Endothelial cell of umbilical vein (primary cell): ENCODE measurements at regions not wholly inside any gene's neighbourhood (a gene's known extent, or its start where the extent isn't known, plus 50 kb on each side); places are given as distances from the start of the nearest gene placed in this dataset.

Experiments
- BruUV-seq: library from RNA; stranded (reverse); fragments of 400-500 nt; replicated peaks from 2 replicates; lab custom pipeline; 2021; lab: Mats Ljungman, UMichigan
- CTCF ChIA-PET: fragments of 300-600, 350-600 bp; sonication (Branson Sonifier 250); formaldehyde crosslinking; loops from one replicate; lab custom pipeline; 2021; ENCODE audit warnings: antibody characterized with exemption, inconsistent platforms; lab: Charles Lee
- POLR2A ChIA-PET: fragments of 300-600, 350-600 bp; sonication (Branson Sonifier 250); formaldehyde crosslinking; loops from one replicate; lab custom pipeline; 2021; ENCODE audit warnings: antibody characterized with exemption, inconsistent platforms; lab: Charles Lee
- DNase-seq: peaks from one replicate; pipeline ENCODE4 v3.0.0-alpha.2; 2011; ENCODE audit warnings: low read depth, low spot score
- FAIRE-seq: peaks from 2 replicates; lab custom pipeline; 2011; peaks lifted over from hg19 to GRCh38; lab: Jason Lieb, UNC
- H2AFZ ChIP-seq: 2 replicates; pipeline ENCODE4 v1.6.0; 2012; ENCODE audit warnings: low read depth, low read length, control low read depth, inconsistent platforms
- H3K27ac ChIP-seq: 2 replicates; pipeline ENCODE4 v1.5.1; 2011; ENCODE audit warnings: low read depth, mild to moderate bottlenecking, control low read depth, low read length, moderate library complexity; ENCODE audit not compliant: insufficient read depth
- H3K27me3 ChIP-seq, 2 experiments: 2 replicates each; pipeline versions ENCODE4 v1.6.0 to v1.6.1; 2011; ENCODE audit warnings: low read length in 2 of 2, mixed read lengths in 1 of 2; ENCODE audit not compliant: control insufficient read depth in 2 of 2, insufficient read depth in 2 of 2
- H3K36me3 ChIP-seq, 2 experiments: 2 replicates in 1 of 2; 3 replicates in 1 of 2; pipeline ENCODE4 v1.5.1; 2011; ENCODE audit warnings: low read length in 2 of 2, mild to moderate bottlenecking in 1 of 2, moderate library complexity in 1 of 2; ENCODE audit not compliant: control insufficient read depth in 2 of 2, insufficient read depth in 2 of 2; ENCODE audit errors: extremely low read depth in 1 of 2
- H3K4me1 ChIP-seq: 3 replicates; pipeline ENCODE4 v1.5.1; 2011; ENCODE audit warnings: mild to moderate bottlenecking, low read length; ENCODE audit not compliant: control insufficient read depth, insufficient read depth; ENCODE audit errors: extremely low read depth
- H3K4me2 ChIP-seq: 2 replicates; pipeline ENCODE4 v1.6.1; 2011; ENCODE audit warnings: low read length, control low read depth, mixed read lengths; ENCODE audit not compliant: insufficient read depth
- H3K4me3 ChIP-seq, 3 experiments: fragments of 200-600 bp in 1 of 3; sonication (generic), shearing (Covaris generic) in 1 of 3; replicated peaks in 1 of 3; 2 replicates each; pipeline ENCODE4 v1.5.1; 2011 to 2016; ENCODE audit warnings: control low read depth in 3 of 3, low read length in 3 of 3, mild to moderate bottlenecking in 2 of 3, inconsistent platforms in 1 of 3, low read depth in 1 of 3, moderate library complexity in 1 of 3; ENCODE audit not compliant: insufficient read depth in 1 of 3
- H3K79me2 ChIP-seq: 2 replicates; pipeline ENCODE4 v1.6.0; 2012; ENCODE audit warnings: low read length, inconsistent platforms; ENCODE audit not compliant: control insufficient read depth, insufficient read depth
- H3K9ac ChIP-seq: replicated peaks from 2 replicates; pipeline ENCODE3; 2011; ENCODE audit warnings: low read length, control low read depth; ENCODE audit not compliant: insufficient read depth; ENCODE audit errors: extremely low read depth
- H3K9me1 ChIP-seq: replicated peaks from 3 replicates; pipeline ENCODE4 v1.6.0; 2011; ENCODE audit warnings: mild to moderate bottlenecking, low read length; ENCODE audit not compliant: control insufficient read depth, insufficient read depth; ENCODE audit errors: extremely low read depth
- H3K9me3 ChIP-seq: replicated peaks from 2 replicates; pipeline ENCODE4 v1.5.1; 2012; ENCODE audit warnings: low read length, inconsistent platforms; ENCODE audit not compliant: control insufficient read depth, insufficient read depth
- H4K20me1 ChIP-seq: replicated peaks from 2 replicates; pipeline ENCODE3; 2011; ENCODE audit warnings: mild to moderate bottlenecking, low read length; ENCODE audit not compliant: control insufficient read depth, insufficient read depth; ENCODE audit errors: extremely low read depth
- EZH2 ChIP-seq: IDR thresholded peaks from 2 replicates; pipeline ENCODE4 v1.6.1; 2012; ENCODE audit warnings: borderline replicate concordance, low read depth, mild to moderate bottlenecking, moderate library complexity, low read length, inconsistent platforms; ENCODE audit not compliant: severe bottlenecking
- FOS ChIP-seq: IDR thresholded peaks from 2 replicates; pipeline ENCODE4 v1.6.1; 2011; ENCODE audit warnings: mild to moderate bottlenecking, low read length, moderate library complexity, borderline replicate concordance; ENCODE audit not compliant: insufficient read depth
- GATA2 ChIP-seq: IDR thresholded peaks from 2 replicates; pipeline ENCODE4 v1.7.0; 2011; ENCODE audit warnings: low read depth, mild to moderate bottlenecking, moderate library complexity, mixed read lengths, low read length; ENCODE audit not compliant: insufficient read length, insufficient read depth
- JUN ChIP-seq: IDR thresholded peaks from 2 replicates; pipeline ENCODE4 v1.6.1; 2011; ENCODE audit warnings: borderline replicate concordance, low read depth; ENCODE audit not compliant: insufficient read length, insufficient read depth
- MYC ChIP-seq: IDR thresholded peaks from one replicate; pipeline ENCODE4 v1.6.1; 2011; ENCODE audit warnings: mild to moderate bottlenecking, low read depth, low read length
- POLR2A ChIP-seq: IDR thresholded peaks from 2 replicates; pipeline ENCODE4 v1.6.1; 2012; ENCODE audit warnings: low read depth, mild to moderate bottlenecking, control low read depth, low read length
- POLR2AphosphoS5 ChIP-seq: IDR thresholded peaks from 2 replicates; pipeline ENCODE4 v1.6.1; 2012; ENCODE audit warnings: low read depth, mild to moderate bottlenecking, control low read depth, low read length, moderate library complexity; ENCODE audit not compliant: insufficient read depth
- dilution Hi-C: fragments of 300-500 bp; cut with MboI; formaldehyde crosslinking; loops from one replicate; pipeline ENCODE4 v1.15.0; 2019; ENCODE audit warnings: low sequenced_read_pairs; ENCODE audit not compliant: extremely low pct_ligation_motif_present
- intact Hi-C: fragments of 100-400 bp; cut with micrococcal nuclease; formaldehyde crosslinking; loops from one replicate; pipeline ENCODE4 v1.10.0; 2022
- TF ChIP-seq, protein P1 (sequence below), 2 donors: IDR thresholded peaks; 1 replicate in 1 of 2; 2 replicates in 1 of 2; pipeline ENCODE4 v1.5.1; 2011; ENCODE audit warnings: low read length in 2 of 2, mild to moderate bottlenecking in 2 of 2, moderate library complexity in 2 of 2, control low read depth in 1 of 2, inconsistent platforms in 1 of 2, low read depth in 1 of 2; ENCODE audit not compliant: insufficient read depth in 1 of 2; ENCODE audit errors: extremely low read depth in 1 of 2

DNA sequence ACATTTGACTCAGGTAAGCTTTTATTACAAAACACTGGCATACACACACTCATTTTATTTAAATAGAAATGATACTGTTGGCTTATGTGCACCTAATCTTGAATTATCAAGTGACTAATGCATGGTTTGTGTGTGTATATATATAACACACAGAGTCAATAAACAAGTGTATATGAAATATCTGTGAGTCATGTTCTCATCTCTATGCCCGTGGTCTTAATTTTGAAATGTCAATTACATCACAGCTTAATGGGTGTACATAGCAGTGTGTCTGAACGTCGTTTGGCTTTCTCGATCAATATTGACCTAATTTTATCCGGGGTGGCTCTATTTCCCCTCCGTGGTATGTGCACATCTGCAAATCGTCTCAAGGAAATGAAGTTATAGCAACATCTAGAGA, 104.0 kb upstream of the ZFP64 start:
- Histone ChIP-seq H3K4me3 (no peak overlapping the region), H4K20me1 (no peaks in the 10 kb centered on the region), H3K27me3 (no peaks in the 10 kb centered on the region), H3K27ac (no peak overlapping the region), H3K9me1 (no peaks in the 10 kb centered on the region), H3K4me2 (no peak overlapping the region), H3K79me2 (no peaks in the 10 kb centered on the region), H3K4me1 (peaks cover 10% of the 10 kb centered on the region), H3K9ac (no peak overlapping the region), H3K36me3 (no peaks in the 10 kb centered on the region), H3K9me3 (no peaks in the 10 kb centered on the region), H2AFZ (no peak overlapping the region)
- CTCF ChIA-PET = interaction anchor here (2.3 kb wide), 1 partner anchor 17 kb away, joined by 12 read pairs; no protein-coding TSS in a partner anchor
- dilution Hi-C loops (no loop called here), intact Hi-C loops (no loop called here)
- POLR2A ChIA-PET = no interaction called here
- no TSS peak for BruUV-seq
- DNase-seq (no peak), FAIRE-seq (no peak)
- TF ChIP-seq POLR2AphosphoS5 = no peak
- TF ChIP-seq POLR2A = no peak
- no peak for TF ChIP-seq MYC
- TF ChIP-seq EZH2 = no peak
- no peak for TF ChIP-seq FOS
- TF ChIP-seq, protein P1, sequence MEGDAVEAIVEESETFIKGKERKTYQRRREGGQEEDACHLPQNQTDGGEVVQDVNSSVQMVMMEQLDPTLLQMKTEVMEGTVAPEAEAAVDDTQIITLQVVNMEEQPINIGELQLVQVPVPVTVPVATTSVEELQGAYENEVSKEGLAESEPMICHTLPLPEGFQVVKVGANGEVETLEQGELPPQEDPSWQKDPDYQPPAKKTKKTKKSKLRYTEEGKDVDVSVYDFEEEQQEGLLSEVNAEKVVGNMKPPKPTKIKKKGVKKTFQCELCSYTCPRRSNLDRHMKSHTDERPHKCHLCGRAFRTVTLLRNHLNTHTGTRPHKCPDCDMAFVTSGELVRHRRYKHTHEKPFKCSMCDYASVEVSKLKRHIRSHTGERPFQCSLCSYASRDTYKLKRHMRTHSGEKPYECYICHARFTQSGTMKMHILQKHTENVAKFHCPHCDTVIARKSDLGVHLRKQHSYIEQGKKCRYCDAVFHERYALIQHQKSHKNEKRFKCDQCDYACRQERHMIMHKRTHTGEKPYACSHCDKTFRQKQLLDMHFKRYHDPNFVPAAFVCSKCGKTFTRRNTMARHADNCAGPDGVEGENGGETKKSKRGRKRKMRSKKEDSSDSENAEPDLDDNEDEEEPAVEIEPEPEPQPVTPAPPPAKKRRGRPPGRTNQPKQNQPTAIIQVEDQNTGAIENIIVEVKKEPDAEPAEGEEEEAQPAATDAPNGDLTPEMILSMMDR (IDR thresholded peaks at IDR 0.05; ENCODE audit: extremely low read depth in 1 of 2, insufficient read depth in 1 of 2, low read depth in 1 of 2, low read length in 2 of 2) = no peak
- no peak for TF ChIP-seq JUN
- TF ChIP-seq GATA2 = no peak
